ENCODE measurements at regions not wholly inside any gene's neighbourhood (a gene's known extent, or its start where the extent isn't known, plus 50 kb on each side); places are given as distances from the start of the nearest gene placed in this dataset.

DNA sequence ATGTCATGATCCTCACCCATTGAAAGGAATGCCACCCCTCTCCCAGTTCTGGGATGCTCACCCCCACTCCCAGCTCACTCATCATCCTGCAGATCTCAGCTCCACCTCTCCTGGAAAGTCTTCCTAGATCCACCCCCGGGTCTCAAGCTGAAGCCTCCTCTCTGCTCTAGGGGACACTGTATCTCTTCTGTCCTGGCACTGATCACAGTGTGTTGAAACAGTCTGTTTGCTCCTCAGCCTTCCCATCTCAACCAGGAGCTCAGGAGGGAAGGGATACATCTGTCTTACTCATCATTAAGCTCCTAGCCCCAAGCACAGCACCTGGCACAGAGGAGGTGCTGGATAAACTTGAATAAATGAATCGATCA is 80.1 kb downstream of the MRPL14 start:
- Histone ChIP-seq H3K27ac (ENCODE audit: low read depth, low read length) (no peak overlapping the region), H3K4me1 (ENCODE audit: insufficient read depth, low read length) (peaks cover 74% of the 10 kb centered on the region), H3K4me2 (ENCODE audit: insufficient read depth, low read length) (no peak overlapping the region), H3K36me3 (ENCODE audit: insufficient read depth, low read length) (no peaks in the 10 kb centered on the region), H3K9me3 (ENCODE audit: low read depth, low read length) (no peaks in the 10 kb centered on the region), H2AFZ (ENCODE audit: low read length) (no peak overlapping the region), H3K79me2 (ENCODE audit: insufficient read depth, low read length) (no peaks in the 10 kb centered on the region), H4K20me1 (ENCODE audit: insufficient read depth, low read length) (no peaks in the 10 kb centered on the region), H3K4me3 (ENCODE audit: insufficient read depth, low read length) (no peak overlapping the region), H3K27me3 (ENCODE audit: insufficient read depth, low read length) (no peaks in the 10 kb centered on the region)
- TF ChIP-seq, protein P1, sequence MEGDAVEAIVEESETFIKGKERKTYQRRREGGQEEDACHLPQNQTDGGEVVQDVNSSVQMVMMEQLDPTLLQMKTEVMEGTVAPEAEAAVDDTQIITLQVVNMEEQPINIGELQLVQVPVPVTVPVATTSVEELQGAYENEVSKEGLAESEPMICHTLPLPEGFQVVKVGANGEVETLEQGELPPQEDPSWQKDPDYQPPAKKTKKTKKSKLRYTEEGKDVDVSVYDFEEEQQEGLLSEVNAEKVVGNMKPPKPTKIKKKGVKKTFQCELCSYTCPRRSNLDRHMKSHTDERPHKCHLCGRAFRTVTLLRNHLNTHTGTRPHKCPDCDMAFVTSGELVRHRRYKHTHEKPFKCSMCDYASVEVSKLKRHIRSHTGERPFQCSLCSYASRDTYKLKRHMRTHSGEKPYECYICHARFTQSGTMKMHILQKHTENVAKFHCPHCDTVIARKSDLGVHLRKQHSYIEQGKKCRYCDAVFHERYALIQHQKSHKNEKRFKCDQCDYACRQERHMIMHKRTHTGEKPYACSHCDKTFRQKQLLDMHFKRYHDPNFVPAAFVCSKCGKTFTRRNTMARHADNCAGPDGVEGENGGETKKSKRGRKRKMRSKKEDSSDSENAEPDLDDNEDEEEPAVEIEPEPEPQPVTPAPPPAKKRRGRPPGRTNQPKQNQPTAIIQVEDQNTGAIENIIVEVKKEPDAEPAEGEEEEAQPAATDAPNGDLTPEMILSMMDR (IDR thresholded peaks at IDR 0.05; ENCODE audit: extremely low read depth, low read depth, low read length), result no peak
- peak; percentile 37 for DNase-seq (ENCODE audit: insufficient read length, low spot score, missing footprints)

DNA sequence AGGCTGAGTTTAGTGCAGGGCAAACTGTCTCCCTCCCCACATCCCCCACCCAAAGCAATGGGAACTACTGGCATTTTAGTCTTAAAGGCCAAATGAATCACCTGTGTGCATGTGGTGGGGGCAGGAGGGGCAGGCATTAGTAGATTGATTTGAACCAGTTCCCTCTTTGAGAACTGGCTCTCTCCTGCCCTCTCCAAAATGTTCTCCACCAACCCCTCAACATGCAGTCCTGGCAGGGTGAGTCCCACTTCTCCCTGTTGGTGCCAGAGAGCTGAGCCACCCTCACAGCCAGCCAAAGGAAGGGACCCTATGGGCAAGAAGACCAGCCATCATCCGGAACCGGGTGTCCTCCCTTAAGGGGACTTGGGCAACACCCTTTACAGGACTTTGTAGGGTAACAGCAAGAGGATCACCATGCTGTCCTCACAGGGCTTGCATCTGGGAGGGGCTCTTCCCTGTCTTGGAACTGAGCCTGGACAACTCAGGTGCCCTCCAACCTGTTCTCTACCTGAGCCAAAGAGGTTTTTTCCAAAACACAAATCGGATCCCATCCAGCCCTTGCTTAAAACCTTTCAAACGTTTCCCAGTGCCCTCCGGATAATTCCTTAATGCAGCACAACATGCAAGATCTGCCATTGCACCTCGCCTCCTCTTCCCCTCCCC is 80.6 kb downstream of the MRPL14 start:
- Histone ChIP-seq H3K4me2 (ENCODE audit: insufficient read depth, low read length) (no peak overlapping the region), H3K4me1 (ENCODE audit: insufficient read depth, low read length) (peaks cover 74% of the 10 kb centered on the region)
- DNase-seq (ENCODE audit: insufficient read length, low spot score, missing footprints), result no peak

GRCh38 chr6:44045672-44046015 is 81.6 kb downstream of the MRPL14 start:
- Histone ChIP-seq H3K4me1 (ENCODE audit: insufficient read depth, low read length) (peaks cover 72% of the 10 kb centered on the region), H3K4me3 (ENCODE audit: insufficient read depth, low read length) (no peak overlapping the region), H3K27me3 (ENCODE audit: insufficient read depth, low read length) (no peaks in the 10 kb centered on the region), H3K4me2 (ENCODE audit: insufficient read depth, low read length) (no peak overlapping the region), H3K36me3 (ENCODE audit: insufficient read depth, low read length) (no peaks in the 10 kb centered on the region), H3K9me3 (ENCODE audit: low read depth, low read length) (no peaks in the 10 kb centered on the region), H4K20me1 (ENCODE audit: insufficient read depth, low read length) (no peaks in the 10 kb centered on the region), H3K79me2 (ENCODE audit: insufficient read depth, low read length) (no peaks in the 10 kb centered on the region), H3K27ac (ENCODE audit: low read depth, low read length) (no peak overlapping the region), H2AFZ (ENCODE audit: low read length) (peak overlapping the region; percentile 43)
- peak; percentile 57 for DNase-seq (ENCODE audit: insufficient read length, low spot score, missing footprints)
- TF ChIP-seq, protein P1 (IDR thresholded peaks at IDR 0.05; ENCODE audit: extremely low read depth, low read depth, low read length), result no peak

More for the DNA sequence above, 80.6 kb downstream of the MRPL14 start:
- no peaks in the 10 kb centered on the region for H4K20me1 ChIP-seq (ENCODE audit: insufficient read depth, low read length)
- no peaks in the 10 kb centered on the region for H3K27me3 ChIP-seq (ENCODE audit: insufficient read depth, low read length)
- no peaks in the 10 kb centered on the region for H3K79me2 ChIP-seq (ENCODE audit: insufficient read depth, low read length)
- no peak overlapping the region for H3K27ac ChIP-seq (ENCODE audit: low read depth, low read length)
- H2AFZ ChIP-seq (ENCODE audit: low read length), result no peak overlapping the region
- no peaks in the 10 kb centered on the region for H3K9me3 ChIP-seq (ENCODE audit: low read depth, low read length)
- TF ChIP-seq, protein P1 (IDR thresholded peaks at IDR 0.05; ENCODE audit: extremely low read depth, low read depth, low read length), result no peak
- no peak overlapping the region for H3K4me3 ChIP-seq (ENCODE audit: insufficient read depth, low read length)
- no peaks in the 10 kb centered on the region for H3K36me3 ChIP-seq (ENCODE audit: insufficient read depth, low read length)

- no peaks in the 10 kb centered on the region for H3K36me3 ChIP-seq (ENCODE audit: insufficient read depth, low read length)
- H3K4me2 ChIP-seq (ENCODE audit: insufficient read depth, low read length), result no peak overlapping the region
- peak overlapping the region; percentile 43 for H2AFZ ChIP-seq (ENCODE audit: low read length)
- no peaks in the 10 kb centered on the region for H3K27me3 ChIP-seq (ENCODE audit: insufficient read depth, low read length)
- no peaks in the 10 kb centered on the region for H3K79me2 ChIP-seq (ENCODE audit: insufficient read depth, low read length)
- TF ChIP-seq, protein P1 (IDR thresholded peaks at IDR 0.05; ENCODE audit: extremely low read depth, low read depth, low read length), result no peak
- no peak overlapping the region for H3K4me3 ChIP-seq (ENCODE audit: insufficient read depth, low read length)
- H3K27ac ChIP-seq (ENCODE audit: low read depth, low read length), result no peak overlapping the region
- H4K20me1 ChIP-seq (ENCODE audit: insufficient read depth, low read length), result no peaks in the 10 kb centered on the region
- H3K4me1 ChIP-seq (ENCODE audit: insufficient read depth, low read length), result peaks cover 70% of the 10 kb centered on the region
- no peaks in the 10 kb centered on the region for H3K9me3 ChIP-seq (ENCODE audit: low read depth, low read length)
- DNase-seq (ENCODE audit: insufficient read length, low spot score, missing footprints), result no peak
These were observed 82.1 kb downstream of the MRPL14 start for GRCh38 chr6:44044940-44045671.

All from osteoblast (primary cell).